ENCODE measurements at regions not wholly inside any gene's neighbourhood (a gene's known extent, or its start where the extent isn't known, plus 50 kb on each side); places are given as distances from the start of the nearest gene placed in this dataset.
"Not testable (repeated sequence)": the region's sequence is repeated elsewhere in the genome, so short reads cannot be mapped to it uniquely, and the experiment has no call there.

DNA sequence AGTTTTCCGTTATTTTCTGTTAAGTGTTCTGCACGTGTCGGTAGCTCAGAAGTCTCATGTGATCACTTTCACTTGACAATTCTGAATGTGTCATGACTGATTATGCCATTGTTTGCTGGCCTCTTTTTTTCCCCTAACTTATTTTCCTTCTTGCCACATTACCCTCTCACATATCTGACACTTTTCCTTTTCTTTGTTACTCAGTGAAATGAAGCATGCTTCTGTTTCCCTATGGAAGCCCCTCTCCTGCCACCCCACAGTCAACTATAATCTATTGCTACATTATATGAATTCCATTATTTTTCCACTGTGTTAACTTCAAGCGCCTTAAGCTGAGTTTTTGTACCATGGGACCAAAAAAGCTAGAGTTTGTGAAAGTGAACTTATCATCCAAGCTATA, 531.6 kb upstream of the HS3ST5 start:
- no peak overlapping the region for H2BK5ac ChIP-seq (ENCODE audit: low read depth, low read length)
- no peak for FAIRE-seq
- no peaks in the 10 kb centered on the region for H3K36me3 ChIP-seq (ENCODE audit: control insufficient read depth in 2 of 4, insufficient read depth in 4 of 4, low read length in 3 of 4)
- H2BK120ac ChIP-seq (replicated peaks; ENCODE audit: low read depth, low read length), result no peak overlapping the region
- POLR2A ChIA-PET (ENCODE audit: partially characterized antibody), result no interaction called here
- no peak overlapping the region for H2BK15ac ChIP-seq (ENCODE audit: low read length)
- peaks cover 0 to 1% (median 0%) of the 10 kb centered on the region in 4 experiments; a peak in 1 of 7 replicates for H3K27me3 ChIP-seq (replicated peaks in 1 of 4; ENCODE audit: control insufficient read depth in 3 of 4, extremely low read depth in 1 of 4, insufficient read depth in 3 of 4, low read length in 3 of 4)
- no peak overlapping the region for H3K56ac ChIP-seq (replicated peaks; ENCODE audit: insufficient read length, low read depth, low read length)
- no peak overlapping the region for H4K91ac ChIP-seq (replicated peaks; ENCODE audit: insufficient read length, low read length)
- H2AFZ ChIP-seq (ENCODE audit: low read length), result no peak overlapping the region
- 94% methylated on average over 4 of the region's 4 CpGs; no CpG with 5 or more reads in 1 of the 2 experiments for WGBS, 2 experiments (ENCODE audit: extremely low coverage in 1 of 2, insufficient coverage in 1 of 2, insufficient read length in 1 of 2, insufficient replicate concordance in 2 of 2, low coverage in 1 of 2, low lambda C conversion rate in 2 of 2, missing lambda C conversion rate in 1 of 2)
- no peak overlapping the region for H3K23ac ChIP-seq (ENCODE audit: insufficient read length)
- H3K18ac ChIP-seq (ENCODE audit: extremely low read depth, low read length), result no peak overlapping the region
- H4K8ac ChIP-seq (ENCODE audit: extremely low read depth, insufficient read depth, low read length), result no peak overlapping the region
- no peak overlapping the region for H2BK20ac ChIP-seq (ENCODE audit: low read length)
- no peak overlapping the region for H3K4me2 ChIP-seq (ENCODE audit: insufficient read depth in 1 of 2, low read depth in 2 of 2, low read length in 2 of 2)
- H3K4me3 ChIP-seq (ENCODE audit: extremely low read depth in 1 of 4, insufficient read depth in 2 of 4, low read depth in 3 of 4, low read length in 4 of 4), result no peak overlapping the region
- H3K4ac ChIP-seq (replicated peaks; ENCODE audit: insufficient read length, low read depth, low read length), result no peak overlapping the region
- H4K20me1 ChIP-seq (replicated peaks in 1 of 2; ENCODE audit: control insufficient read depth in 1 of 2, insufficient read depth in 2 of 2, low read length in 2 of 2), result no peaks in the 10 kb centered on the region
- TF ChIP-seq SIN3A (conservative IDR thresholded peaks at IDR 0.05 in 1 of 2, IDR thresholded peaks at IDR 0.05 in 1 of 2; ENCODE audit: low read depth in 1 of 2, low read length in 2 of 2), result no peak
- DNase-seq (ENCODE audit: low read depth in 1 of 2, low spot score in 2 of 2), result no peak
- no peaks in the 10 kb centered on the region for H3K23me2 ChIP-seq (ENCODE audit: low read depth, low read length)
- no peaks in the 10 kb centered on the region for H3K4me1 ChIP-seq (replicated peaks in 1 of 4; ENCODE audit: control insufficient read depth in 3 of 4, insufficient read depth in 4 of 4, low read length in 3 of 4)
- H3K9me3 ChIP-seq (ENCODE audit: insufficient read depth in 2 of 2, low read depth in 1 of 2, low read length in 1 of 2), result no peaks in the 10 kb centered on the region
- CTCF ChIA-PET (ENCODE audit: partially characterized antibody), result no interaction called here
- no peak overlapping the region for H3K27ac ChIP-seq (ENCODE audit: low read depth, low read length)
- H3K9ac ChIP-seq (replicated peaks in 1 of 4; ENCODE audit: extremely low read depth in 1 of 4, low read depth in 3 of 4, low read length in 3 of 4), result no peak overlapping the region
- no peak overlapping the region for H2BK12ac ChIP-seq (ENCODE audit: low read depth, low read length)
- no peak overlapping the region for H4K5ac ChIP-seq (ENCODE audit: insufficient read length, low read depth, low read length)
- H2AK5ac ChIP-seq (ENCODE audit: low read depth, low read length), result no peak overlapping the region
- no peaks in the 10 kb centered on the region for H3K79me1 ChIP-seq (ENCODE audit: low read depth, low read length)
- no peaks in the 10 kb centered on the region for H3K79me2 ChIP-seq (ENCODE audit: control insufficient read depth in 1 of 2, insufficient read depth in 2 of 2, low read length in 2 of 2)
- H3K14ac ChIP-seq (ENCODE audit: insufficient read length), result no peak overlapping the region

DNA sequence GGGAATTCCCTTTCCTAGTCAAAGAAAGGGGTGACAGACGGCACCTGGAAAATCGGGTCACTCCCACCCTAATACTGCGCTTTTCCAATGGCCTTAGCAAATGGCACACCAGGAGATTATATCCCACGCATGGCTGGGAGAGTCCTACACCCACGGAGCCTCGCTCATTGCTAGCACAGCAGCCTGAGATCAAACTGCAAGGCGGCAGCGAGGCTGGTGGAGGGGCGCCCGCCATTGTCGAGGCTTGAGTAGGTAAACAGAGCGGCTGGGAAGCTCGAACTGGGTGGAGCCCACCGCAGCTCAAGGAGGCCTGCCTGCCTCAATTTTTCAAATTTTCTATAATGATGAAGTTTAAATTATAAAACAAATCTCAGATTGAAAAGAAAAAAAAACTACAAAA, 522.7 kb upstream of the HS3ST5 start:
- H3K18ac ChIP-seq (ENCODE audit: extremely low read depth, low read length); POLR2A ChIA-PET (ENCODE audit: partially characterized antibody); H2AFZ ChIP-seq (ENCODE audit: low read length): not testable (repeated sequence)

More for the DNA sequence above, 522.7 kb upstream of the HS3ST5 start:
- not testable (repeated sequence) for H4K20me1 ChIP-seq (replicated peaks in 1 of 2; ENCODE audit: control insufficient read depth in 1 of 2, insufficient read depth in 2 of 2, low read length in 2 of 2); FAIRE-seq; H3K4me3 ChIP-seq (ENCODE audit: extremely low read depth in 1 of 4, insufficient read depth in 2 of 4, low read depth in 3 of 4, low read length in 4 of 4); DNase-seq (ENCODE audit: low read depth in 1 of 2, low spot score in 2 of 2); H3K79me1 ChIP-seq (ENCODE audit: low read depth, low read length); H3K4me1 ChIP-seq (replicated peaks in 1 of 4; ENCODE audit: control insufficient read depth in 3 of 4, insufficient read depth in 4 of 4, low read length in 3 of 4); H2BK12ac ChIP-seq (ENCODE audit: low read depth, low read length); H3K9ac ChIP-seq (replicated peaks in 1 of 4; ENCODE audit: extremely low read depth in 1 of 4, low read depth in 3 of 4, low read length in 3 of 4); H3K27ac ChIP-seq (ENCODE audit: low read depth, low read length); H3K79me2 ChIP-seq (ENCODE audit: control insufficient read depth in 1 of 2, insufficient read depth in 2 of 2, low read length in 2 of 2); H4K8ac ChIP-seq (ENCODE audit: extremely low read depth, insufficient read depth, low read length); H3K14ac ChIP-seq (ENCODE audit: insufficient read length); H2BK5ac ChIP-seq (ENCODE audit: low read depth, low read length); H2AK5ac ChIP-seq (ENCODE audit: low read depth, low read length); H3K4me2 ChIP-seq (ENCODE audit: insufficient read depth in 1 of 2, low read depth in 2 of 2, low read length in 2 of 2); H4K91ac ChIP-seq (replicated peaks; ENCODE audit: insufficient read length, low read length); H3K23ac ChIP-seq (ENCODE audit: insufficient read length); H2BK120ac ChIP-seq (replicated peaks; ENCODE audit: low read depth, low read length); H3K36me3 ChIP-seq (ENCODE audit: control insufficient read depth in 2 of 4, insufficient read depth in 4 of 4, low read length in 3 of 4); H2BK15ac ChIP-seq (ENCODE audit: low read length); H3K23me2 ChIP-seq (ENCODE audit: low read depth, low read length); H2BK20ac ChIP-seq (ENCODE audit: low read length); H3K27me3 ChIP-seq (replicated peaks in 1 of 4; ENCODE audit: control insufficient read depth in 3 of 4, extremely low read depth in 1 of 4, insufficient read depth in 3 of 4, low read length in 3 of 4); H3K9me3 ChIP-seq (ENCODE audit: insufficient read depth in 2 of 2, low read depth in 1 of 2, low read length in 1 of 2); H3K4ac ChIP-seq (replicated peaks; ENCODE audit: insufficient read length, low read depth, low read length); H4K5ac ChIP-seq (ENCODE audit: insufficient read length, low read depth, low read length); H3K56ac ChIP-seq (replicated peaks; ENCODE audit: insufficient read length, low read depth, low read length)
- CTCF ChIA-PET (ENCODE audit: partially characterized antibody), result interaction anchor here (1.0 kb wide), 1 partner anchor 100 kb away, joined by 5 read pairs; no protein-coding TSS in a partner anchor
- 96% methylated on average over 14 of the region's 14 CpGs; no CpG with 5 or more reads in 1 of the 2 experiments for WGBS, 2 experiments (ENCODE audit: extremely low coverage in 1 of 2, insufficient coverage in 1 of 2, insufficient read length in 1 of 2, insufficient replicate concordance in 2 of 2, low coverage in 1 of 2, low lambda C conversion rate in 2 of 2, missing lambda C conversion rate in 1 of 2)
